ENCODE measurements at regions not wholly inside any gene's neighbourhood (a gene's known extent, or its start where the extent isn't known, plus 50 kb on each side); places are given as distances from the start of the nearest gene placed in this dataset.

DNA sequence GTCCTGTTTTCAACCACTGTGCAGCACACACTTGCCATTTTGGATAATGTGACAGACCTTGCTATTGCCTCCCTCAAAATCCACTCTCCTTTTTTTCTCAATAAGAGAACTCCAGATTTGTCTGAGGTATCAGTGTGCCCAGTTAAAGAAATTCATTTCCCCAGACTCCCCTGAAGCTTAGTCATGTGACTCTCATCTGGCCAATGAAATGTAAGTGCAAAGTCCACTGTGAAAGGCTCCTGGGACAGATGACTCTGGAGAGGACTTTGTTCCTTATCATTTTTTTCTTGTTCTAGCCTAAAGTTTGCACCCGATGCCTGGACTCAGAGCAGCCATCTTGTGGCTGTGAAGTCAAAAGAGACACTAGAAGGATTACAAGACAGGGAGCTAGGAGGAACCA is 268.6 kb upstream of the LRTM1 start:
- Histone ChIP-seq H3K27ac (no peak overlapping the region), H3K27me3 (replicated peaks; ENCODE audit: insufficient read depth) (no peaks in the 10 kb centered on the region), H3K9me3 (no peaks in the 10 kb centered on the region), H3K36me3 (no peaks in the 10 kb centered on the region), H3K4me1 (ENCODE audit: control insufficient read depth in 1 of 2, low read depth in 2 of 2) (no peaks in the 10 kb centered on the region), H3K4me3 (no peak overlapping the region)
- DNase-seq (ENCODE audit: low spot score) = no peak
- ATAC-seq (ENCODE audit: insufficient number of reproducible peaks, low FRiP score, low read depth) = no peak
- TF ChIP-seq, protein P1, sequence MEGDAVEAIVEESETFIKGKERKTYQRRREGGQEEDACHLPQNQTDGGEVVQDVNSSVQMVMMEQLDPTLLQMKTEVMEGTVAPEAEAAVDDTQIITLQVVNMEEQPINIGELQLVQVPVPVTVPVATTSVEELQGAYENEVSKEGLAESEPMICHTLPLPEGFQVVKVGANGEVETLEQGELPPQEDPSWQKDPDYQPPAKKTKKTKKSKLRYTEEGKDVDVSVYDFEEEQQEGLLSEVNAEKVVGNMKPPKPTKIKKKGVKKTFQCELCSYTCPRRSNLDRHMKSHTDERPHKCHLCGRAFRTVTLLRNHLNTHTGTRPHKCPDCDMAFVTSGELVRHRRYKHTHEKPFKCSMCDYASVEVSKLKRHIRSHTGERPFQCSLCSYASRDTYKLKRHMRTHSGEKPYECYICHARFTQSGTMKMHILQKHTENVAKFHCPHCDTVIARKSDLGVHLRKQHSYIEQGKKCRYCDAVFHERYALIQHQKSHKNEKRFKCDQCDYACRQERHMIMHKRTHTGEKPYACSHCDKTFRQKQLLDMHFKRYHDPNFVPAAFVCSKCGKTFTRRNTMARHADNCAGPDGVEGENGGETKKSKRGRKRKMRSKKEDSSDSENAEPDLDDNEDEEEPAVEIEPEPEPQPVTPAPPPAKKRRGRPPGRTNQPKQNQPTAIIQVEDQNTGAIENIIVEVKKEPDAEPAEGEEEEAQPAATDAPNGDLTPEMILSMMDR (IDR thresholded peaks at IDR 0.05) = no peak

DNA sequence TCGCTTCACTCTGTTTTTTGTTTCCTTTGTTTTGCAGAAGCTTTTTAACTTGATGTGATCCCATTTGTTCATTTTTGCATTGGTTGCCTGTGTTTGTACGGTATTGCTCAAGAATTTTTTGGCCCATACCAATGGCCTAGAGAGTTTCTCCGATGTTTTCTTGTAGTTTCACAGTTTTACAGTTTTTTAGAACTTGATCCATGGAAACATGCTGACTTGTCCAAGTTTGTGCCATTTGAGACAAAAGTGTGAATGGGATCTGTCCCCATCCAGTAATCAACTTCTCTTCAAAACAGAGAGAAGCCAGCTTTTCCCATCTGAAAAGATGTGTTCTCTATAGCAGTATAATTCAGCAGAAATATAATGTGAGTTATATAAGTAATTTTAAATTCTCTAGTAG is 266.5 kb upstream of the LRTM1 start:
- Histone ChIP-seq H3K9me3 (no peaks in the 10 kb centered on the region), H3K36me3 (no peaks in the 10 kb centered on the region), H3K27ac (no peak overlapping the region), H3K27me3 (replicated peaks; ENCODE audit: insufficient read depth) (no peaks in the 10 kb centered on the region), H3K4me3 (no peak overlapping the region), H3K4me1 (ENCODE audit: control insufficient read depth in 1 of 2, low read depth in 2 of 2) (no peaks in the 10 kb centered on the region)
- TF ChIP-seq, protein P1 (IDR thresholded peaks at IDR 0.05) = no peak
- no peak for DNase-seq (ENCODE audit: low spot score)
- no peak for ATAC-seq (ENCODE audit: insufficient number of reproducible peaks, low FRiP score, low read depth)

DNA sequence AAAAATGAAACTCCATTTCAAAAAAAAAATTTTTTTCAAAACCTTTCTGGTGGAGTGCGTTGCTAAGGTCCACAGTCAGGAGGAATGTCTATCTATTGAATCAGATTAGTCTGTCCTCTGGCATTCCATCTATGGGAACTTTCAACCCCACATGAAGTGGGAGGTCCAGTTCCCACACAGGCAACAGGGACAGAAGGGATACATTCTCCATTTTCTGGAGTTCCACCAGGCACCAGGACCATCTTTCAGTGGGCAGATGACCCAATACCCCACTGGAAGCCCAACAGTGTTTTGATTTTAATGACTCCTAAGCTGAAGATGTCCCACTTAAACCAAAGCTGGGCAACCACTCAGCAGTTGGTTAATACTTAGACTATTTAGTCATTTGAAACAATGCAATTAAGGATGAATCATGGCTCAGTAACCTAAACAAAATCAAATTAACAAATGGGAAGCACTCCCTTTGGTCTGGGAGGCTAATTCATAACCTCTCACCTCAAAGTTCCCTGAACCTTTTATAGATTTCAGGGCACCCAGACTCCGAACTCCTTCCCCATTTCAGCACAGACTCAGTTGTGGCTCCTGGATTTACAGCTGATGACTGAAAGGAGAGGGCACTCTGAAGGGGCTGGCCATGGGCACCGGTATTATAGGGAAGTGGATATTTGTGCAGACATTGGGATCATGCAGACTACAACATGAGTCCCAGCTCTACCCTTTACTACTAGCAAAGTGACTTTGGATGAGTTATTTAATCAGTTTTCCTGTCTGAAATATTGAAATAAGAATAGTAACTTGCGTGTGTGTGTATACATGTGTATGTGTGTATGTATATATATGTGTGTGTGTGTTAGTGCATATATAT is 264.3 kb upstream of the LRTM1 start:
- TF ChIP-seq, protein P1 (IDR thresholded peaks at IDR 0.05) = no peak
- no peaks in the 10 kb centered on the region for H3K36me3 ChIP-seq
- DNase-seq (ENCODE audit: low spot score) (no peak), ATAC-seq (ENCODE audit: insufficient number of reproducible peaks, low FRiP score, low read depth) (no peak)
- no peaks in the 10 kb centered on the region for H3K4me1 ChIP-seq (ENCODE audit: control insufficient read depth in 1 of 2, low read depth in 2 of 2)
- no peak overlapping the region for H3K27ac ChIP-seq
- H3K4me3 ChIP-seq = no peak overlapping the region
- H3K9me3 ChIP-seq = no peaks in the 10 kb centered on the region
- H3K27me3 ChIP-seq (replicated peaks; ENCODE audit: insufficient read depth) = no peaks in the 10 kb centered on the region

DNA sequence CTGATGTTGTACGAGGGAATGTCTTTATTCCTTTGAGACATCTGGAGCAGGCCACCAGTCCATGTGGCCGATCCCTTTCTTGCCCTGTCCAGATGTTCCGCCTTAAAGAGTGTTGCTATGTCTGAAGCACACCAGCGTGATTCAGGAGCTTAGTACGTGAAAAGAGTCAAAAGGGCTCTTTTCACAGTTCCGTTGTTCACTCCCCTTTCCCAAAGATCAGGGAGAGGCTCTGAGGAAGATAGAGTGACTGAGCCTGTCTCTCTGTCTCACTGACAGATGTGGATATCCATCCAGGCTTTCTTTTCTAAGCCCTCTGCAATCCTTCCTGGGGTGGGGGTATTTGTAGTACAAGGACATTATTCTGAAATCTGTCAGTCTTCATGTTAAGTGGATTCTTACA is 262.5 kb upstream of the LRTM1 start:
- Histone ChIP-seq H3K4me1 (ENCODE audit: control insufficient read depth in 1 of 2, low read depth in 2 of 2) (no peaks in the 10 kb centered on the region), H3K27ac (no peak overlapping the region), H3K36me3 (no peaks in the 10 kb centered on the region), H3K9me3 (no peaks in the 10 kb centered on the region), H3K27me3 (replicated peaks; ENCODE audit: insufficient read depth) (no peaks in the 10 kb centered on the region), H3K4me3 (no peak overlapping the region)
- TF ChIP-seq, protein P1 (IDR thresholded peaks at IDR 0.05) = no peak
- ATAC-seq (ENCODE audit: insufficient number of reproducible peaks, low FRiP score, low read depth) = no peak
- no peak for DNase-seq (ENCODE audit: low spot score)

DNA sequence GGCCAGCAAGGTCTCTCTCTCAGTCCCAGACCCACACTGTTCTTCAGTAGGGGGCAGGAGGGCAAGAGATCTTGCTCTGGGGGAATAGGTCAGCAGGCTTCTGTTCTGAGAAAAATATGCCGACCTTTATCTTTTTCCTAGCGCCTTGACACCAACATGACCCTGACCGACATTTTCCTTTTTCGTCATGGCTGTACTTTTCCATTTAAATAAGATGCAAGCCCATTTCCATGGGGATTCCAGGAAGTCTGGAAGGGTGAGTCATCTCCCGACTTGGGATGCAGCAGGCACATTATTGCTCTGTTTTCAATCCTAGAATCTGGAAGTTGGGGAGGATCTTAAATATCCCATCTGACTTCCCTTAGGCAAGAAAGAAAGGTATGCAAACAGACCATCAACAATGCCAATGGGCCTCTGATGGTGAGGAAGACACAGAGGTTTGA is 261.5 kb upstream of the LRTM1 start:
- no peak overlapping the region for H3K27ac ChIP-seq
- no peaks in the 10 kb centered on the region for H3K36me3 ChIP-seq
- H3K9me3 ChIP-seq = no peaks in the 10 kb centered on the region
- H3K4me1 ChIP-seq (ENCODE audit: control insufficient read depth in 1 of 2, low read depth in 2 of 2) = no peaks in the 10 kb centered on the region
- H3K27me3 ChIP-seq (replicated peaks; ENCODE audit: insufficient read depth) = no peaks in the 10 kb centered on the region
- no peak for ATAC-seq (ENCODE audit: insufficient number of reproducible peaks, low FRiP score, low read depth)
- DNase-seq (ENCODE audit: low spot score) = no peak
- TF ChIP-seq, protein P1 (IDR thresholded peaks at IDR 0.05) = no peak
- H3K4me3 ChIP-seq = no peak overlapping the region

Data from thoracic aorta (tissue), 2 donors.